HuH-7 (cell line): ENCODE measurements at regions not wholly inside any gene's neighbourhood (a gene's known extent, or its start where the extent isn't known, plus 50 kb on each side); places are given as distances from the start of the nearest gene placed in this dataset.
"Not testable (repeated sequence)": the region's sequence is repeated elsewhere in the genome, so short reads cannot be mapped to it uniquely, and the experiment has no call there.

Source experiments
- DNase-seq: peaks from one replicate; pipeline ENCODE4 v3.0.0; 2011; ENCODE audit warnings: low spot score

- no peak for DNase-seq
These were observed 125.7 kb upstream of the MYO3A start for GRCh38 chr10:25808372-25808771.

- DNase-seq, result no peak
These were observed 122.9 kb upstream of the MYO3A start for GRCh38 chr10:25811052-25811685.

GRCh38 chr10:25813511-25813910 is 120.5 kb upstream of the MYO3A start:
- no peak for DNase-seq

GRCh38 chr10:25815236-25815635 is 118.8 kb upstream of the MYO3A start:
- no peak for DNase-seq

GRCh38 chr10:25815999-25816768 is 117.8 kb upstream of the MYO3A start:
- DNase-seq, result no peak

- no peak for DNase-seq
These were observed 116.8 kb upstream of the MYO3A start for GRCh38 chr10:25817200-25817599.

- no peak for DNase-seq
These were observed 115.3 kb upstream of the MYO3A start for GRCh38 chr10:25818751-25819150.

GRCh38 chr10:25820472-25820871 is 113.6 kb upstream of the MYO3A start:
- no peak for DNase-seq

- no peak for DNase-seq
These were observed 113.2 kb upstream of the MYO3A start for GRCh38 chr10:25820874-25821273.

- no peak for DNase-seq
These were observed 110.0 kb upstream of the MYO3A start for GRCh38 chr10:25824050-25824449.

GRCh38 chr10:25828475-25828874 is 105.6 kb upstream of the MYO3A start:
- DNase-seq, result no peak

GRCh38 chr10:25831080-25831479 is 102.9 kb upstream of the MYO3A start:
- no peak for DNase-seq

GRCh38 chr10:25839683-25840082 is 94.3 kb upstream of the MYO3A start:
- no peak for DNase-seq

GRCh38 chr10:25840875-25841274 is 93.2 kb upstream of the MYO3A start:
- DNase-seq, result not testable (repeated sequence)

GRCh38 chr10:25842146-25842545 is 91.9 kb upstream of the MYO3A start:
- DNase-seq, result no peak

- no peak for DNase-seq
These were observed 90.4 kb upstream of the MYO3A start for GRCh38 chr10:25843551-25844170.

- DNase-seq, result not testable (repeated sequence)
These were observed 89.3 kb upstream of the MYO3A start for GRCh38 chr10:25844716-25845115.

- DNase-seq, result no peak
These were observed 84.8 kb upstream of the MYO3A start for GRCh38 chr10:25849268-25849667.

- no peak for DNase-seq
These were observed 84.0 kb upstream of the MYO3A start for GRCh38 chr10:25849988-25850387.

GRCh38 chr10:25851548-25851947 is 82.5 kb upstream of the MYO3A start:
- no peak for DNase-seq

GRCh38 chr10:25852364-25852941 is 81.6 kb upstream of the MYO3A start:
- DNase-seq, result no peak

GRCh38 chr10:25858076-25858475 is 76.0 kb upstream of the MYO3A start:
- DNase-seq, result no peak

GRCh38 chr10:25865267-25865666 is 68.8 kb upstream of the MYO3A start:
- no peak for DNase-seq
